HEK293T (cell line): ENCODE measurements at regions not wholly inside any gene's neighbourhood (a gene's known extent, or its start where the extent isn't known, plus 50 kb on each side); places are given as distances from the start of the nearest gene placed in this dataset.

Source experiments
- ARNT ChIP-seq: fragments of 450-650 bp; IDR thresholded peaks from 2 replicates; pipeline ENCODE4 v1.6.1; 2017; ENCODE audit warnings: mild to moderate bottlenecking
- BHLHE40 ChIP-seq: fragments of 450-650 bp; IDR thresholded peaks from 2 replicates; pipeline ENCODE4 v1.6.1; 2016; ENCODE audit warnings: mild to moderate bottlenecking, moderate library complexity, borderline replicate concordance
- FOXA1 ChIP-seq: fragments of 450-650 bp; IDR thresholded peaks from 2 replicates; pipeline ENCODE4 v1.6.1; 2016; ENCODE audit warnings: mild to moderate bottlenecking
- LEF1 ChIP-seq: fragments of 450-650 bp; IDR thresholded peaks from 2 replicates; pipeline ENCODE4 v1.6.1; 2017; ENCODE audit warnings: mild to moderate bottlenecking, borderline replicate concordance
- SUZ12 ChIP-seq: fragments of 450-650 bp; IDR thresholded peaks from 2 replicates; pipeline ENCODE4 v1.6.1; 2016; ENCODE audit warnings: mild to moderate bottlenecking

DNA sequence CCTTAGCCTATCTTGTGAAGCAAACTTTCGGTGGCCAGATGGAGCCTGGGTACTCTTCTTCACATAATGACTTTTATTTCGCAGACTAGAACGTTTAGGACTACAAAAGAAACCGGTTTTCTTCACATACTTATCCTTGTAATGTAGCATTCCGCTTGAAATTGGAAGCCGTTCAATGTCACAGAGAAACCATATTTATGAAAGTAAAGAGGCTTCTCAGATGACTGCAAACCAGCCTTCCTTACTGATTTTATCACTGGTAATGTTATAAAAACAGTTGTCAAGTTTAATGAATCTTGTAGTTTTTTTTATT, 94.1 kb downstream of the PPIAL4G start:
- TF ChIP-seq ARNT: no peak
- no peak for TF ChIP-seq BHLHE40
- TF ChIP-seq LEF1: no peak
- no peak for TF ChIP-seq SUZ12
- TF ChIP-seq FOXA1: no peak
